PC-3 (cell line): ENCODE measurements at regions not wholly inside any gene's neighbourhood (a gene's known extent, or its start where the extent isn't known, plus 50 kb on each side); places are given as distances from the start of the nearest gene placed in this dataset.

ENCODE experiments used
- ATAC-seq: fragments of 200-7000 bp; cut with Tn5 transposase; 2 replicates; pipeline ENCODE4 v1.9.1; 2020; ENCODE audit warnings: mild to moderate bottlenecking, moderate library complexity
- BruUV-seq: library from RNA; stranded (reverse); fragments of 400-500 nt; replicated peaks from 2 replicates; lab custom pipeline; 2021; lab: Mats Ljungman, UMichigan
- CTCF ChIA-PET: fragments of 300-600 bp; sonication (Branson Sonifier 250); formaldehyde crosslinking; loops from one replicate; lab custom pipeline; 2022; ENCODE audit warnings: antibody characterized with exemption; lab: Charles Lee
- POLR2A ChIA-PET: fragments of 300-600 bp; sonication (Branson Sonifier 250); formaldehyde crosslinking; loops from one replicate; lab custom pipeline; 2022; ENCODE audit warnings: antibody characterized with exemption; ENCODE audit not compliant: unreplicated experiment; lab: Charles Lee
- DNase-seq: peaks from one replicate; pipeline ENCODE4 v3.0.0-alpha.2; 2015
- H2AFZ ChIP-seq: fragments of 300-600 bp; sonication (generic); 2 replicates; pipeline ENCODE4 v1.6.0; 2016; ENCODE audit warnings: antibody characterized with exemption, low read length
- H3F3A ChIP-seq: fragments of 300-600 bp; sonication (generic); one replicate; pipeline ENCODE4 v1.6.0; 2017; ENCODE audit warnings: antibody characterized with exemption, low read length, control low read depth, mild to moderate bottlenecking; ENCODE audit not compliant: unreplicated experiment
- H3K27ac ChIP-seq: fragments of 300-600 bp; sonication (generic); 2 replicates; pipeline ENCODE4 v1.5.1; 2016; ENCODE audit warnings: mild to moderate bottlenecking, low read length
- H3K27me3 ChIP-seq: fragments of 300-600 bp; sonication (generic); 2 replicates; pipeline ENCODE4 v1.6.1; 2016; ENCODE audit warnings: low read length, mixed read lengths
- H3K36me3 ChIP-seq: fragments of 300-600 bp; sonication (generic); 2 replicates; pipeline ENCODE4 v1.6.1; 2016; ENCODE audit warnings: low read depth, mixed run types, low read length, mixed read lengths
- H3K4me1 ChIP-seq: fragments of 300-600 bp; sonication (generic); 2 replicates; pipeline ENCODE4 v1.5.1; 2016; ENCODE audit warnings: low read length; ENCODE audit not compliant: insufficient read depth
- H3K4me2 ChIP-seq: fragments of 300-600 bp; sonication (generic); 2 replicates; pipeline ENCODE4 v1.6.0; 2016; ENCODE audit warnings: low read length
- H3K4me3 ChIP-seq: fragments of 300-600 bp; sonication (generic); 2 replicates; pipeline ENCODE4 v1.5.1; 2016; ENCODE audit warnings: mild to moderate bottlenecking, low read length, mixed read lengths
- H3K79me2 ChIP-seq: fragments of 300-600 bp; sonication (generic); 2 replicates; pipeline ENCODE4 v1.6.1; 2017; ENCODE audit warnings: low read length, mixed read lengths
- H3K9ac ChIP-seq: fragments of 300-600 bp; sonication (generic); 2 replicates; pipeline ENCODE4 v1.6.0; 2016; ENCODE audit warnings: mild to moderate bottlenecking, low read length
- H3K9me2 ChIP-seq: fragments of 300-600 bp; sonication (generic); replicated peaks from 2 replicates; pipeline ENCODE4 v1.6.1; 2016; ENCODE audit warnings: mixed run types, low read length, mixed read lengths
- H3K9me3 ChIP-seq: fragments of 300-600 bp; sonication (generic); 2 replicates; pipeline ENCODE4 v1.6.1; 2016; ENCODE audit warnings: low read length, mixed read lengths
- H4K20me1 ChIP-seq: fragments of 300-600 bp; sonication (generic); 2 replicates; pipeline ENCODE4 v1.6.1; 2016; ENCODE audit warnings: low read length, mixed read lengths
- CTCF ChIP-seq: fragments of 300-600 bp; sonication (generic); conservative IDR thresholded peaks from 2 replicates; pipeline ENCODE4 v1.5.1; 2017; ENCODE audit warnings: antibody characterized with exemption, low read depth, mild to moderate bottlenecking, low read length
- EZH2 ChIP-seq: fragments of 300-600 bp; sonication (generic); IDR thresholded peaks from one replicate; pipeline ENCODE4 v1.6.1; 2017; ENCODE audit warnings: antibody characterized with exemption, mild to moderate bottlenecking, low read length; ENCODE audit not compliant: unreplicated experiment
- EZH2phosphoT487 ChIP-seq: fragments of 300-600 bp; sonication (generic); IDR thresholded peaks from 2 replicates; pipeline ENCODE4 v1.6.1; 2018; ENCODE audit warnings: mild to moderate bottlenecking, antibody characterized with exemption, low read length, borderline replicate concordance
- intact Hi-C: fragments of 100-400 bp; cut with micrococcal nuclease; formaldehyde crosslinking; loops from 2 replicates; pipeline ENCODE4 v1.9.0; 2023

- CTCF ChIA-PET: no interaction called here
- H4K20me1 ChIP-seq: no peaks in the 10 kb centered on the region
- no peaks in the 10 kb centered on the region for H3K27me3 ChIP-seq
- H3K79me2 ChIP-seq: no peaks in the 10 kb centered on the region
- ATAC-seq (no peak), DNase-seq (no peak)
- POLR2A ChIA-PET: no interaction called here
- no peaks in the 10 kb centered on the region for H3K36me3 ChIP-seq
- H3K9me3 ChIP-seq: no peaks in the 10 kb centered on the region
- no peak overlapping the region for H3K4me2 ChIP-seq
- H3K9me2 ChIP-seq: no peaks in the 10 kb centered on the region
- TF ChIP-seq CTCF (no peak), EZH2 (no peak), EZH2phosphoT487 (no peak)
- BruUV-seq: no TSS peak
- no peak overlapping the region for H3K9ac ChIP-seq
- no peak overlapping the region for H3K4me3 ChIP-seq
- H3F3A ChIP-seq: no peaks in the 10 kb centered on the region
- H3K4me1 ChIP-seq: peaks cover 16% of the 10 kb centered on the region
- no peak overlapping the region for H2AFZ ChIP-seq
- intact Hi-C loops: no loop called here
- no peak overlapping the region for H3K27ac ChIP-seq
Measured at GRCh38 chr3:189569473-189569872, 61.7 kb upstream of the TP63 start.

- H3K36me3 ChIP-seq: no peaks in the 10 kb centered on the region
- POLR2A ChIA-PET: no interaction called here
- no peak overlapping the region for H3K9ac ChIP-seq
- no peak overlapping the region for H3K4me2 ChIP-seq
- no peaks in the 10 kb centered on the region for H3K9me3 ChIP-seq
- no peaks in the 10 kb centered on the region for H3K9me2 ChIP-seq
- CTCF ChIA-PET: no interaction called here
- H3K27me3 ChIP-seq: no peaks in the 10 kb centered on the region
- H3K79me2 ChIP-seq: no peaks in the 10 kb centered on the region
- H3F3A ChIP-seq: no peaks in the 10 kb centered on the region
- H3K4me3 ChIP-seq: no peak overlapping the region
- DNase-seq: no peak
- H2AFZ ChIP-seq: no peak overlapping the region
- intact Hi-C loops: no loop called here
- ATAC-seq: no peak
- H3K4me1 ChIP-seq: peaks cover 11% of the 10 kb centered on the region
- no TSS peak for BruUV-seq
- H4K20me1 ChIP-seq: no peaks in the 10 kb centered on the region
- TF ChIP-seq EZH2phosphoT487: no peak
- no peak for TF ChIP-seq CTCF
- H3K27ac ChIP-seq: no peak overlapping the region
Measured at GRCh38 chr3:189570916-189571315, 60.3 kb upstream of the TP63 start.

GRCh38 chr3:189572249-189572648 lies 58.9 kb upstream of the TP63 start:
- no peak overlapping the region for H3K4me3 ChIP-seq
- H3K36me3 ChIP-seq: no peaks in the 10 kb centered on the region
- peak; percentile 66 for DNase-seq
- no TSS peak for BruUV-seq
- intact Hi-C loops: no loop called here
- no peak for ATAC-seq
- H3F3A ChIP-seq: no peaks in the 10 kb centered on the region
- ChIA-PET CTCF (no interaction called here), POLR2A (interaction anchor here (0.5 kb wide), 1 partner anchor 150 kb away, joined by 3 read pairs; no protein-coding TSS in a partner anchor)
- H3K79me2 ChIP-seq: no peaks in the 10 kb centered on the region
- no peak for TF ChIP-seq CTCF
- TF ChIP-seq EZH2: no peak
- no peak for TF ChIP-seq EZH2phosphoT487
- no peaks in the 10 kb centered on the region for H4K20me1 ChIP-seq
- no peak overlapping the region for H3K9ac ChIP-seq
- H3K27ac ChIP-seq: no peak overlapping the region
- no peak overlapping the region for H3K4me2 ChIP-seq
- peaks cover 11% of the 10 kb centered on the region for H3K4me1 ChIP-seq
- no peak overlapping the region for H2AFZ ChIP-seq
- H3K27me3 ChIP-seq: no peaks in the 10 kb centered on the region
- H3K9me2 ChIP-seq: no peaks in the 10 kb centered on the region
- no peaks in the 10 kb centered on the region for H3K9me3 ChIP-seq
